ENCODE measurements at regions not wholly inside any gene's neighbourhood (a gene's known extent, or its start where the extent isn't known, plus 50 kb on each side); places are given as distances from the start of the nearest gene placed in this dataset.

DNA sequence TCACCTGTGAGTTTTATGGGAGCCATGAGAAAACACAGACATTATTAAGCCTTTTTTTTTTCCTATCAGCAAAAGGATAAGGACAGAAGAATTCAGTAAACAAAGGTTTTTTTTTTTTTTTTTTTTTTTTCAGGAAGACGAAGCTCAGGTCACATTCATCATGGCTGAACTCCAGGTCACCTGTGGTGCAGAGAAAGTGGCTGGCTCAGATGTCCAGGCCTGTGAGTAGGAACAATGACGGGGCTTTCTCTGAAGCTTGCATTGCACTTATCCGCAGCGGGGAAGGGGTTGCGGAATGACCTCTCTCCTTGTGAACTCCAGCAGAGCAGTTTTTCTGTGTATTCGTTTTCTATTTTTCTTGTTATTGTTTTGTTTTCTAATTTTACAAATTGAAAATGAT, 759.6 kb upstream of the TMEM132C start:
- no peak overlapping the region for H3K27ac ChIP-seq
- no peak overlapping the region for H3K4me3 ChIP-seq

DNA sequence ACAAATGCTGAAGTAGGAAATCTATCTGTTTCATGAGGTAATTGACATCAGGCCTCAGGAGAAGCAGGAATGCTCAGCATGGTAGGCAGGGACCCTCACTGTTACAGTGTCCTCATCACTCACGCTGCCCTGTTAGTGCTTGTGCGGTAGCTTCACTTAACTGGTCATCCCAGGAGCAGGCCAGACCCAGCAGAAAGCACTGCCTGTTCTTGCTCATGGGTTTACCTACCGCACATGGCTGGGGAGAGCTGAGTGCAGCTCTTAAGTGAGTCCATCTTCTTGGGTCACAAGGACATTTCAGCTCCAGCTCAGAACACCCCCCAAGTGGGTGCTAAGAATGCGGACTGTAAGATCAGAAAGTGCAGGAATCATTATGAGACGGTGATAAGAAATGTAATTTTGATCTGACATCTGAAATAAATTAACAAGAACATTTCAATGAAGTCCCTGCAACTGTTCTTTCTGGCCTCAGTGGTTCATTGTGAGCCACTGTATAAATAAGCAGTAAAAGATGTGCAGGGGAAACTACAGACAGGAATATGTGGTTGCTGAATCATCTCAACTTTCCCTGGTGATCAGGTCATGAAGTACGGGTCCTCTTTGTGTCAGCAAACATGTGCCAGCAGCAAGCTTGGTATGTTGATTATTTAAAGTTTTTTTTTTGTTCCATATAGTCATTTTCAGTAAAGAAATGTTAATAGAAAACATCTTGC, 757.7 kb upstream of the TMEM132C start:
- no peak overlapping the region for H3K4me3 ChIP-seq
- H3K27ac ChIP-seq = no peak overlapping the region

DNA sequence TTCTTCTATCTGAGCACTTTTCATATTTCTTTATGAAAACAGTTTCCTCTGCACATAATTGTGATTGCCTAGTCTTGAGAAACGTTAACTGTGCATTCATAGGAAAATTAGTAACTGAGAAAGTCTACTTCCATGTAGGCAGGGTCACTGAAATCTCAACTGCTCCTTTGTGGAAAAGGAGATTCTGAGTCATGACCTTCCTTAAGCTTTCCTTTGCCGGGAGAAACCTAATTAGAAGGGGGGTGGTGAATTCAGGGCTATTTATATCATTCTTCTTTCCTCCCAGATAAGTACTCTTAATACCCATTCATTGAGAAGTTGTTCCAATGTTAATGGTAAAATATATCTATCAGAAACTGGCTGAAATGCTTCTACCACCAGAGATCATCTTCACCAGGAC, 751.0 kb upstream of the TMEM132C start:
- Histone ChIP-seq H3K27ac (no peak overlapping the region), H3K4me3 (no peak overlapping the region)

DNA sequence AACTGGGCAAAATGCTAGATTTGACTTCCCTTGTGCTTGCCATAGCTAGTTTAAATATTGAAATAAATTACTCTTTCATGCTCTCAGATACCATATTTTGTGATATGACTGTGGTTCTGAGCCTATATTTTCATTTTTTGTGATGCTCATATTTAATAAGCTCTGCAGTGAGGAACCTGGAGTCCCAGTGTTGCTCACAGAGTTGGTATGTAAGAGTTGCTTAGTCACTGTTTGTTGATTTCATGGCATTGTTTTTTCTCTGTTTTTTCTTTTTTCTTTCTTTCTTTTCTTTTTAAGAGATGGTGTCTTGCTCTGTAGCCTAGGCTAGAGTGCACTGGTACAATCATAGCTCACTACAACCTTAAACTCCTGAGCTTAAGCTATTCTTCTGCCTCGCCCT, 750.5 kb upstream of the TMEM132C start:
- Histone ChIP-seq H3K27ac (no peak overlapping the region), H3K4me3 (no peak overlapping the region)

DNA sequence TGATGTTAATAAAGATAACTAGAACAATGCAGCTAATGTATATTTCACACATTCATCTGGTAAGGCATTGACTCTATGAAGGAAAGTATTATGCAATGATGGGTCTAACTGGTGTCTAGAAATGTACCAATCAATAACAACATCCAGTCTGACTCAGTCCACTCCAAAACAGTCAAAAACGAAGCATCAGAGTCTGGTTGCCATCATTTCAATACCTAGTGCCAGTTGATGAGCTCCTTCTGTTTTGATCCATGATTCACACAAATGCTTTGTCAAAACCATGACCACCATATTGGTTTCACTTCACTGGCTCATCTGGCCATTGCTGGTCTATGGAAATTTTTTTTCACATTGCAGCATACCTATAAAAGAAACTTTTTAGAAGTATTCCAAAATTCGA, 747.2 kb upstream of the TMEM132C start:
- Histone ChIP-seq H3K27ac (no peak overlapping the region), H3K4me3 (no peak overlapping the region)

DNA sequence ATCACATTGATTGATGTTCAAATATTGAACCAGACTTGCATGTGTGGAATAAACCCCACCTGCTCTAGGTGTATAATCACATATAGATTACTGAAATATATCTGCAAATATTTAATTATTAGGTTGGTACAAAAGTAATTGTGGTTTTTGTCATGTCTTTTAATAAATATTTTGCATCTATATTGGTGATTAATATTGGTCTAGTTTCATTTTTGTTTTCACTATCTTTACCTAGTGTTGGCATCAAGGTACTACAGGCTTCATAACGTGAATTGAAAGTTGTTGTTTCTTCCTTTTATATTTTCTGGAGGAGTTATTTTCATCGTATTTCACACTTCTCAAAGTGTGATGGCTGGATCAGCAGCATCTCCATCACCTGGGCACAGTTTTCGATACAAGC, 740.0 kb upstream of the TMEM132C start:
- Histone ChIP-seq H3K27ac (no peak overlapping the region), H3K4me3 (no peak overlapping the region)

DNA sequence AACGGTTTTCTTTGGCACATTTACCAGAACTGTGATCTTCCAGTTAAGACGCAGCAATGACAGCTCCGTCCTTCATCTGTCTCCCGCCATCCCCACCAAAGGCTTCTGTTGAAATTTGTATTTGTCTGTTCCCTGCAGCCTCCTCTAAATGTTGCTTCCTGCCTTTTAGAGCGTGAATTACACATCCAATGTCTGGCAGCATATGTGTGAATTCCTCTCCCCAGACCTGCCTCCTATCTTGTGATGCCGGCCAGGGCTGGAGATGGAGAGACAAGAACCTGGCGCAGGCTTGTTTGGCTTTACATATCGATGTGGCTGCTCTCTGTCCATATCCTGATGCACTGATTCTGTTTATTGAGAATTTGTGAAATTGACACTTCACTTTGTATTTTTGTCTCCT, 738.4 kb upstream of the TMEM132C start:
- Histone ChIP-seq H3K4me3 (no peak overlapping the region), H3K27ac (no peak overlapping the region)

DNA sequence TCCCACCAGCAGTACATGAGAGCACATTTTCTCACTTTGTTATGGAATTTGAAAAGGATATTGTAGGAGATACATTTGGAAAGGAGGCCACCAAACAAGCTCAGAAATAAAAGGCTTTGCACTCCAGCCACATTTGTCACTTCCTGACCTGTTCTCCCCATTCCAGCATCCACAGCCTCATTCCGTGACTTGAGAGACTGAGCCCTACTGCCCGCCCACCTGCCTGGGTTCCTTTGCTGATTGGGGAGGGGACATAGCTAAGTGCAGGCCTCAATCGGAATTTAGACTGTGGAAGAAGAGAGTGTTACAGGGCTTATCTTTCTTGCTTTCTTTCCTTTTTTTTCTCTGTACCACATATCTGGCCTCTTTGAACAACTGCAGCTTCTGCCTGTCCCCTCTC, 735.4 kb upstream of the TMEM132C start:
- H3K4me3 ChIP-seq = no peak overlapping the region
- no peak overlapping the region for H3K27ac ChIP-seq

DNA sequence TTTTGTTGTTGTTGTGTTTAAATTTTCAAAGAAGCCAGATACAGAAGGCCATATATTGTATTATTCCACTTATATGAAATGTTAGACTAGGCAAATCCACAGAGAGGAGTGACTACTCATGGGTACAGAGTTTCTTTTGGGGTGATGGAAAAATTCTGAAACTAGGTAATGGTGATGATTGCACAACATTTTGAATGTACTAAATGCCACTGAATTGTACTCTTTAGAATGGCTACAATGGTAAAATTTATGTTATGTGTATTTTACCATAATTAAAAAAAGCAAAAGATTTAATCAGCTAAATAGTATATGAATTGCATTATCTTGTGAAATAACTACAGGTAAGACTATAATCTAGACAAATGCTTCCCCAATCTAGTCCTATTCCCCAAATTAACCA, 733.6 kb upstream of the TMEM132C start:
- no peak overlapping the region for H3K27ac ChIP-seq
- H3K4me3 ChIP-seq = no peak overlapping the region

DNA sequence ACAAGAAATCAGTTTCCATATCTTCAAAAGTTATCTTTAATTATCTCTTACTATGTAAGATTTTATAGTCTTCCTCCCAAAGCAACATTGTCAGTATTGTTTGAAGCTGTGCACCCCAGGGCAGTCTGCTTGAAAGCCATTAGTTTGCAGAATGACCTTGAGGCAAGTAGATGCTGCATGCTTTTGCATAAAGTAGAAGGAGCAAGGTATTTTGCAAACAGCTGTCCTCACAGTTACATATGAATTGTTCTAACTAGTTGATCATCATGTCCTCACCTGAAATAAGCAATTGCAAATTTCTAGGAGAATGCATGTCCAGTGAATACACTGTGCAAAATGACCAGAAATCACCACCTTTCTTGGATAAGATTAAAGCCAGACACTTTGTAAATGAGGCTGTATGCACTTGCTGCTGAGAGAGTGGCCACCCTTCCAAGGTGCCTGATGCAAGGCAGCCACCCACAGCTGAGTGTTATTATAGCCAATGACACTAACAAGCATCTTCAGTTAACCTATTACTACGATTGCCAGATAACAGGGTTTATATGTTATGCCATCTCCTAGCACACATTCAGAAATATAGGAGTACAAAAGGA, 730.0 kb upstream of the TMEM132C start:
- Histone ChIP-seq H3K27ac (no peak overlapping the region), H3K4me3 (no peak overlapping the region)

DNA sequence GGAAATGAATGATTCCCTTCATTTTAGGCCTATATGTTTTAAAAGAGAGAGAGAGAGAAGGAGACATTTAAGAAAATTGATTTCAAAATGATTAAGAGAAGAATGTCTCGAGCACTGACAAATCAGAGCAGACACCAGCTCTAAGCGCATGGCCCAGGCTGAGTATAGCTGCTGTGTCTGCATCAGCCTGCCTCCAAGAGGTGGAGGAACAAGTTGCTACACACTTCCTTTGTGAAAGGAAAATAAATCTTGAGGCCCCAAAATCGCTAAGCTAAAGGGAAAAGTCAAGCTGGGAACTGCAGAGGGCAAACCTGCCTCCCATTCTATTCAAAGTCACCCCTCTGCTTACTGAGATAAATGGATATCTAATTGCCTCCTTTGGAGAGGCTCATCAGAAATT, 728.7 kb upstream of the TMEM132C start:
- Histone ChIP-seq H3K27ac (no peak overlapping the region), H3K4me3 (no peak overlapping the region)

DNA sequence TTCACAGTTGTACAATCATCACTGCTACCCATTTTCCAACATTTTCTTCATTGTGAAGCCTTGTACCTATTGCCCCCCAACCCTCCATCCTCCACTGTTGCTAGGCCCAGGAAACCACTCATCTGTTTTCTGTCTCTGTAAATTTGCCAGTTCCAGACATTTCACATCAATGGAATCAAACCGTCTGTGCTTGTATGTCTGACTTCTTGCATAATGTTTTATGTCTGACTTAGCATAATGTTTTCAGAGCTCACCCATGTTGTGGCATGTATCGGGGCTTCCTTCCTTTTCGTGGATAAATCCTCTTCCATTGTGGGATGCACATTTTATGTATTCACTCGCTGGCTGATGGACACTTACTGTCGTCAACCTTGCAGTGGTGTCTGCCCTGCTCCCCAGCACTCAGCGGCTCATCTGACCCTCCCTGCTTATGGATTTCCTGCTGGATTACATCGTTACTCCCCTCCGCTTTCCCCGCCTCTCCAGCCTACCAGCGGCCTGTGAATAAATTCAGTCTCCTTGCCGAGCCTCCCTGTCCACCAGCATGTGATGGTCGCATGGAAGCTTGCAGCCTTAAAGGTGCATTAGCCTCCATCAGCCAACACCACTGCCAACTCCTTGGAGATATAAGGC, 727.6 kb upstream of the TMEM132C start:
- H3K27ac ChIP-seq = no peak overlapping the region
- no peak overlapping the region for H3K4me3 ChIP-seq

DNA sequence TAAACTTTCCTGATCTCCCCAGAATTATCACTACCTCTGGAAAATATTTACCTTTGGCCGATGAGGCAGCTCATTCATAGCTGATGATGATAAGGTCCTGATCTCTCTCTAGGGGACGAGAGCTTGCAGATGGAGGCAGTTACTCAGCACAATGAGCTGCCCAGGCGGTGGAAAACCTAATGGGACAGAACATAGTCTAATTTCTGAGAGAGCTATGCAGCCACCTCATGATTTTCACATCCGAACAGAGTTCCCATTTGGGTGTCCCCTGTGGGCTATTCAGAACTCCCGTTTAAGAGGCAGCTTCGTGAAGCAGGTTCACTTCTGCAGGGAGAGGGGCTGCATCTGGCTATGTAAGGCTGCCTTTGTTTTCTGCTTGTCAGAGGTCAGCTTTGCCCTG, 724.6 kb upstream of the TMEM132C start:
- Histone ChIP-seq H3K4me3 (no peak overlapping the region), H3K27ac (no peak overlapping the region)

DNA sequence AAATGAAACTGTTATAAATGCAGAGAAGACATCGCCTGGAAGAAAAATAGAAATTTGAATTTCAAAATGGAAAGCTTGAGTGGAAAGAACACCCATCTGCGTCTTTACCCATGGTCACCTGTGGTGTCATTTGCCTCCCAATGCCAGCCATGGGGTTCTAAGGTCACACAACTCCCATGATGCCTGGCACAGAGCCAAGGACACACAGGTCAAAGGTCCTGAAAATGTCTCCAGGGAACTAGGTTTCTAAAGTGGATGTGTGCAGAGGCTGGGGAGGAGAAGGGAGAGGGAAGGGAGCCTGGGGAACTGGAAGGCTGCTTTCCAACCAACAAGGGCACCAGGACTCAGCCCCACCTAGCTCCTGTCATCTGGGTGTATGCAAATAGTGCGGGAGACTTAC, 724.0 kb upstream of the TMEM132C start:
- Histone ChIP-seq H3K27ac (no peak overlapping the region), H3K4me3 (no peak overlapping the region)

DNA sequence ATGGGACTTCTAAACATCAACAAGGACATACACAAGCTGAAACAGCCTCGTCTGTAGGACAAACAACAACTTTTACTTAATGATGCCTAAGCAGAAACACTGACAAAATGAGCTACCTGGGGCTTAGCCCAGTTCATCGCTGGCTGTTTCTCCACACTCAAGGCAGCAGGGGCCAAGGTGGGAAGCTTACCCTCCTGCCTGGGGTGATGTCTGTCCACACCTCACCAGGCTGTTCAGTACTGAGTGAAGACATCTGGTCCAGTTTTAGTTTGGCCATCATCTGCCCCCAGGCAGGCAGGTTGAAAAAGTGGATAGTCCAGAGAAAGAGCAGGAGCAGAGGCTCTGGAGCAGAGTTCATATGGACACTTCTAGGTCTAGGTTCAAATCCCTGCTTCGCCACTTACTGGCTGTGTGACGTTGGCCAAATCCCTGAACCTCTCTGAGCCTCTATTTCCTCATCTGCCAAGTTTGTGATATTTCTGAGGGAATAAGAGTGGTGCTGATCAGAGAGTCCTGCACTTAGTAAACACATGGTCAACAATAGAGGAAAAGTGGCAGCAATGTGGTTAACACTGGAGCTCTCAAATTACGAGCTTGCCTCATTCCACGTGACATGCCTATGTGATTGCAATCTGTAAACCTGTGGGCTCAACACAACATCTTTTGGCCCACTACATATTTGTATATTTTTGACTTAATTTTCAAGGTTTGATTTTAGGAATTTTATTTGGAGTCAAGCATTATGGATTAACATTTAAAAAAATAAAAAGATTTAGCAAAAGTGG, 720.1 kb upstream of the TMEM132C start:
- no peak overlapping the region for H3K27ac ChIP-seq
- H3K4me3 ChIP-seq = no peak overlapping the region

DNA sequence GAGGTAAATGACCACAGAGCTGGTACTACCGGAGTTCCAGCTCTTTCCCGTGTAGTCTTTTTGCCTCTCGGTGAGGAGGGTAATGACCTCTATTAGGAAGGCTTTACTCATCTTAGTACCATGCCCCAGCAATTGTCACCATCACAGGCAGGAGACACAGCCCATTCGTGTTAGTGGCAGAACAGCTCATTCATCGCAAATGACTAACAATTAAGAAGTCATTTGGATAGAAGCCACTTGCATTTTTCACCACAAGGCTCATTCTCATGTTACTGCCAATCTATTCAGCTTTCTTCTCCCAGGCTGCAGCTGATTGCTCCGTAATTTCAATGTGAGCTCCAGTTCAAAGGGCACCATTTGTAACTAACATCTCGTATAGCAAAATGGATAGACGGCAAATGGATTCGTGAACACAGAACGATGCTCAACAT, 718.8 kb upstream of the TMEM132C start:
- no peak overlapping the region for H3K27ac ChIP-seq
- no peak overlapping the region for H3K4me3 ChIP-seq

DNA sequence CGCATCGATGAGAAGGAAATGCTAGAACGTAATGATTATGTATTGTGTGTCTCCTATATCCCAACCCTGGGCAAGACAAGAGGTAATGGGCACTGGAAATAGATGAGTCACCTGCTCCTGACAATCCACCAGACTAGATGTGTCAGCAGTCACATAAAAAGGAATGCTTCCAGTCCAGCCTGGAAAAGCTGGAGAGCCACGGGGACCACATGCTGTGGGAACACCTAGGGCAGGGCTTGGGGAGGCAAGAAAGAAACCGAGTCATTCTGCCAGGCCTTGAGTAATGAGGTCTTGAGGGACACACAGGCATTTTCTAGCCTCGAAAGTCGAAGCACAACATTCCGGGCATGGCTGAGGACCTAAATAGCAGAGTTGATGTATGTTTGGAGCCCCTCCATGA, 716.7 kb upstream of the TMEM132C start:
- no peak overlapping the region for H3K27ac ChIP-seq
- no peak overlapping the region for H3K4me3 ChIP-seq

DNA sequence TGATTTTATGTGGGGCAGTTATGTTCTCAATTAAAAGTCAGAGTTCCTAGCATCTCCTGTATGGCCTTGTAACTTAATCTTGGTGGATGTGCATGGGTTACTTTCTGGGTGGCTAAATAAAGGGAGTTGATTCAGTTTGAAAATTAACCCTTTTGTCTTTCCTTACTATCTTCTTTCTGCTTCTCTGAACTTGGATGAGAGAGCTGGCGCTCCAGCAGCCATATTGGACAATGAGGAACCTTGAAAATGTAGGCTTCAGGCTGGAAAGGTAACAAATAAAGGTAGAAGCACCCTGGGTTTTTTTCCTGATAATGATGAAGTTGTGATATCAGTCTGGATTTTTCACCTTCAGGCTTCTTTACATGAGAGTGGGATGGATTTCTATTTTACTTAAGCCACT, 714.1 kb upstream of the TMEM132C start:
- H3K27ac ChIP-seq = no peak overlapping the region
- H3K4me3 ChIP-seq = no peak overlapping the region

DNA sequence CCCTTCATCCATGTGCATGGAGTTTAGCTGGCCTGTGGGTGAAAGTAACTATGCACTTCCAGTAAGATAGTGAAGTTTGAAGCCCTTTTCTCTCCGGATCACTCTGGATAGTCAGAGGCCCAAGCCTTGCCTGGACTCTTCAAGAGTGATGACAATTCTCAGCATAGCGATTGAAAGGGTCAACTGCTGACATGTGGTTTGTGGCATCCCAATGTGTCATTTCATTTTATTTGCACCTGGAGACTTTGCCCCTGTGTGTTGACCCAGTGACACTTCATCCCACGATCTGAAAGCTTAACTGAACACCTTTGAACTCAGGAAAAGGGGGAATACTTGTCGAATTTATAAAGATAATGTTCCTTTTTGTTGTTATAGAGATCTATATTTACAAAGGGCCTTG, 711.9 kb upstream of the TMEM132C start:
- no peak overlapping the region for H3K4me3 ChIP-seq
- no peak overlapping the region for H3K27ac ChIP-seq

DNA sequence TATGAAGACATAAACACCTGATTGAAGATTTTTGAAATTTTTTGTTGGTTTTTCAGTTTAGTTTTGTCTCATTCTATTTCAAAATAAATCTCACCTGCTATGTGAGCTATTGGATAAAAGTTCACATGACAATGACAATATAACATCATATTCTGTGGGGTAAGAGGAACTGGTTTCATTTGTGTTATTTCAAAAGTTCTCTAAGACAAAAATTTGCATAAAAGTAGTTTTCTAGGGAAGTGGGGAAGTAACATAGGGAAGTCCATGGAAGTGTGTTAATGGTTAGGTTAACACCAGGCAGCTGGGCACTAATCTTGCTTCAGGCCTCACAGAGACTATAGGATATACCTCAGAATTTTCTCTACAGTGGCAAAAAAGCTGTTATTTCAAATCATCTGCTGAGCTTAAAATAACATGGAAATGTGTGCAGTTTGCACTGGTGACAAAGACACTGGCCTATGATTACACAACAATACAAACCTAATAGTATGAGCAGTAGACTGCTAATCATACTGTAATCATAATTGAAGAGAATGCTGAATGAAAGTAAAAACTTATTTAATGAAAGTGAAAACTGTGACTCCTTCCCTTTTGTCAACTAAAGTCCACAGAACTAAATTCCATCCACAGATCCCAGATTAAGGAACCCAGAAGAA, 710.6 kb upstream of the TMEM132C start:
- H3K27ac ChIP-seq = no peak overlapping the region
- H3K4me3 ChIP-seq = no peak overlapping the region

All from skin epidermis (tissue), 12 donors.